IMR-90 (cell line): ENCODE measurements at regions not wholly inside any gene's neighbourhood (a gene's known extent, or its start where the extent isn't known, plus 50 kb on each side); places are given as distances from the start of the nearest gene placed in this dataset.

Experiments used
- ATAC-seq: fragments of 200-7000 bp; cut with Tn5 transposase; 2 replicates; pipeline ENCODE4 v1.9.1; 2020; ENCODE audit warnings: low read depth, mild to moderate bottlenecking, moderate library complexity
- BruUV-seq: library from RNA; stranded (reverse); fragments of 400-500 nt; replicated peaks from 2 replicates; lab custom pipeline; 2021; lab: Mats Ljungman, UMichigan
- CTCF ChIA-PET: fragments of 300-600 bp; formaldehyde crosslinking; extraction: SDS; loops from one replicate; lab custom pipeline; 2021; ENCODE audit warnings: antibody characterized with exemption; lab: Yijun Ruan, JAX
- POLR2A ChIA-PET: fragments of 300-600 bp; sonication (Branson Sonifier 250); formaldehyde crosslinking; loops from one replicate; lab custom pipeline; 2022; ENCODE audit warnings: antibody characterized with exemption; ENCODE audit not compliant: unreplicated experiment; lab: Charles Lee
- DNase-seq: peaks from one replicate; pipeline ENCODE4 v3.0.0; 2013
- H2AFZ ChIP-seq: replicated peaks from 2 replicates; pipeline ENCODE3; 2013; ENCODE audit warnings: low read length, mild to moderate bottlenecking; ENCODE audit not compliant: poor library complexity
- H2AK5ac ChIP-seq: 2 replicates; pipeline ENCODE4 v1.6.1; 2013; ENCODE audit warnings: low read depth, low read length, inconsistent platforms
- H2AK9ac ChIP-seq: replicated peaks from 2 replicates; pipeline ENCODE3; 2013; ENCODE audit warnings: mild to moderate bottlenecking, low read depth, low read length, moderate library complexity; ENCODE audit not compliant: poor library complexity
- H2BK120ac ChIP-seq: 2 replicates; pipeline ENCODE4 v1.6.1; 2013; ENCODE audit warnings: low read depth, low read length, inconsistent platforms
- H2BK15ac ChIP-seq: 3 replicates; pipeline ENCODE4 v1.6.1; 2013; ENCODE audit warnings: low read depth, low read length, inconsistent platforms
- H2BK20ac ChIP-seq: 2 replicates; pipeline ENCODE4 v1.6.1; 2013; ENCODE audit warnings: low read depth, mild to moderate bottlenecking, inconsistent platforms, low read length, moderate library complexity
- H2BK5ac ChIP-seq: 2 replicates; pipeline ENCODE4 v1.6.1; 2013; ENCODE audit warnings: mild to moderate bottlenecking, low read depth, low read length, inconsistent platforms; ENCODE audit not compliant: poor library complexity, severe bottlenecking
- H3K14ac ChIP-seq: replicated peaks from 2 replicates; pipeline ENCODE4 v1.6.1; 2013; ENCODE audit warnings: low read depth, low read length, inconsistent platforms
- H3K18ac ChIP-seq: 2 replicates; pipeline ENCODE4 v1.6.1; 2013; ENCODE audit warnings: low read depth, low read length, control low read depth
- H3K23ac ChIP-seq: 2 replicates; pipeline ENCODE4 v1.6.1; 2013; ENCODE audit warnings: low read depth, low read length, inconsistent platforms
- H3K27ac ChIP-seq: 2 replicates; pipeline ENCODE4 v1.5.1; 2013; ENCODE audit warnings: mild to moderate bottlenecking, control low read depth, low read length; ENCODE audit not compliant: insufficient read depth
- H3K27me3 ChIP-seq: 2 replicates; pipeline ENCODE4 v1.6.1; 2013; ENCODE audit warnings: low read length; ENCODE audit not compliant: control insufficient read depth, insufficient read depth
- H3K36me3 ChIP-seq: 2 replicates; pipeline ENCODE4 v1.6.1; 2013; ENCODE audit warnings: low read length, mixed read lengths; ENCODE audit not compliant: control insufficient read depth, insufficient read depth
- H3K4ac ChIP-seq: 2 replicates; pipeline ENCODE4 v1.6.1; 2013; ENCODE audit warnings: low read depth, low read length, inconsistent platforms
- H3K4me1 ChIP-seq: 2 replicates; pipeline ENCODE4 v1.6.1; 2013; ENCODE audit warnings: low read length, mixed read lengths; ENCODE audit not compliant: control insufficient read depth, insufficient read depth
- H3K4me2 ChIP-seq: 2 replicates; pipeline ENCODE4 v1.6.1; 2013; ENCODE audit warnings: low read depth, mild to moderate bottlenecking, control low read depth, low read length, moderate library complexity
- H3K4me3 ChIP-seq: 2 replicates; pipeline ENCODE4 v1.5.1; 2013; ENCODE audit warnings: low read depth, mild to moderate bottlenecking, control low read depth, low read length, moderate library complexity; ENCODE audit not compliant: insufficient read depth
- H3K56ac ChIP-seq: 2 replicates; pipeline ENCODE4 v1.6.1; 2013; ENCODE audit warnings: low read length, inconsistent platforms; ENCODE audit not compliant: insufficient read depth; ENCODE audit errors: extremely low read depth
- H3K79me1 ChIP-seq, 2 experiments: 2 replicates each; pipeline ENCODE4 v1.6.1; 2013; ENCODE audit warnings: low read length in 2 of 2, inconsistent platforms in 1 of 2, low read depth in 1 of 2
- H3K9ac ChIP-seq: 2 replicates; pipeline ENCODE4 v1.6.1; 2013; ENCODE audit warnings: low read depth, low read length, control low read depth
- H3K9me1 ChIP-seq: 2 replicates; pipeline ENCODE4 v1.6.1; 2013; ENCODE audit warnings: low read length, inconsistent platforms; ENCODE audit not compliant: insufficient read depth
- H3K9me3 ChIP-seq: 2 replicates; pipeline ENCODE4 v1.6.1; 2013; ENCODE audit warnings: low read length; ENCODE audit not compliant: control insufficient read depth, insufficient read depth
- H4K20me1 ChIP-seq: 2 replicates; pipeline ENCODE4 v1.6.1; 2013; ENCODE audit warnings: low read length, inconsistent platforms; ENCODE audit not compliant: insufficient read depth
- H4K5ac ChIP-seq: 2 replicates; pipeline ENCODE4 v1.6.1; 2013; ENCODE audit warnings: mild to moderate bottlenecking, low read depth, low read length, control low read depth
- H4K8ac ChIP-seq, 2 experiments: 2 replicates each; pipeline ENCODE4 v1.6.1; 2013; ENCODE audit warnings: low read depth in 2 of 2, low read length in 2 of 2, control low read depth in 1 of 2, inconsistent platforms in 1 of 2
- H4K91ac ChIP-seq: 2 replicates; pipeline ENCODE4 v1.6.1; 2013; ENCODE audit warnings: low read depth, low read length, inconsistent platforms; ENCODE audit not compliant: insufficient read depth
- CHD1 ChIP-seq: IDR thresholded peaks from 2 replicates; pipeline ENCODE4 v1.6.1; 2012; ENCODE audit warnings: low read depth, low read length, improper control_type of control experiment
- NFE2L2 ChIP-seq: fragments of 150-350 bp; IDR thresholded peaks from 2 replicates; pipeline ENCODE4 v1.6.1; 2016; ENCODE audit warnings: low read depth, mild to moderate bottlenecking, low read length
- RAD21 ChIP-seq: IDR thresholded peaks from 2 replicates; pipeline ENCODE4 v1.6.1; 2012; ENCODE audit warnings: low read length, improper control_type of control experiment
- WGBS, 2 experiments: methylation state at CpG; one replicate each; pipeline versions ENCODE4 v1.1.5 to v1.1.7; 2013; ENCODE audit warnings: missing lambda C conversion rate in 2 of 2; ENCODE audit not compliant: insufficient read length in 1 of 2; ENCODE audit errors: extremely low coverage in 2 of 2; 5-methylcytosine and 5-hydroxymethylcytosine counted together
- dilution Hi-C: fragments of 300-500 bp; cut with HindIII; formaldehyde crosslinking; loops from one replicate; pipeline ENCODE4 v1.14.3; 2018; ENCODE audit warnings: low sequenced_read_pairs; ENCODE audit not compliant: unreplicated experiment
- in situ Hi-C: fragments of 300-500 bp; cut with MboI; formaldehyde crosslinking; loops from 3 replicates; pipeline ENCODE4 v1.14.3; 2019; ENCODE audit warnings: low sequenced_read_pairs, inconsistent platforms, mixed read lengths
- intact Hi-C: fragments of 100-400 bp; cut with micrococcal nuclease; formaldehyde crosslinking; loops from 2 replicates; pipeline ENCODE4 v1.10.0; 2022
- TF ChIP-seq, protein P1 (sequence below): fragments of 150-350 bp; IDR thresholded peaks from 2 replicates; pipeline ENCODE4 v1.6.1; 2017; ENCODE audit warnings: mild to moderate bottlenecking, antibody characterized with exemption, low read length, low read depth
- TF ChIP-seq, protein P2 (sequence below): conservative IDR thresholded peaks from 2 replicates; pipeline ENCODE4 v1.5.1; 2012; ENCODE audit warnings: mild to moderate bottlenecking, low read depth, low read length, improper control_type of control experiment

GRCh38 chr12:125259178-125259867 is 194.1 kb downstream of the AACS start:
- no peaks in the 10 kb centered on the region for H3K4me1 ChIP-seq
- H2BK120ac ChIP-seq: no peak overlapping the region
- H3K27ac ChIP-seq: no peak overlapping the region
- no peak overlapping the region for H4K5ac ChIP-seq
- H3K9me1 ChIP-seq: no peaks in the 10 kb centered on the region
- H3K36me3 ChIP-seq: no peaks in the 10 kb centered on the region
- no peak for ATAC-seq
- TF ChIP-seq, protein P1, sequence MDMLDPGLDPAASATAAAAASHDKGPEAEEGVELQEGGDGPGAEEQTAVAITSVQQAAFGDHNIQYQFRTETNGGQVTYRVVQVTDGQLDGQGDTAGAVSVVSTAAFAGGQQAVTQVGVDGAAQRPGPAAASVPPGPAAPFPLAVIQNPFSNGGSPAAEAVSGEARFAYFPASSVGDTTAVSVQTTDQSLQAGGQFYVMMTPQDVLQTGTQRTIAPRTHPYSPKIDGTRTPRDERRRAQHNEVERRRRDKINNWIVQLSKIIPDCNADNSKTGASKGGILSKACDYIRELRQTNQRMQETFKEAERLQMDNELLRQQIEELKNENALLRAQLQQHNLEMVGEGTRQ: no peak
- TF ChIP-seq, protein P2, sequence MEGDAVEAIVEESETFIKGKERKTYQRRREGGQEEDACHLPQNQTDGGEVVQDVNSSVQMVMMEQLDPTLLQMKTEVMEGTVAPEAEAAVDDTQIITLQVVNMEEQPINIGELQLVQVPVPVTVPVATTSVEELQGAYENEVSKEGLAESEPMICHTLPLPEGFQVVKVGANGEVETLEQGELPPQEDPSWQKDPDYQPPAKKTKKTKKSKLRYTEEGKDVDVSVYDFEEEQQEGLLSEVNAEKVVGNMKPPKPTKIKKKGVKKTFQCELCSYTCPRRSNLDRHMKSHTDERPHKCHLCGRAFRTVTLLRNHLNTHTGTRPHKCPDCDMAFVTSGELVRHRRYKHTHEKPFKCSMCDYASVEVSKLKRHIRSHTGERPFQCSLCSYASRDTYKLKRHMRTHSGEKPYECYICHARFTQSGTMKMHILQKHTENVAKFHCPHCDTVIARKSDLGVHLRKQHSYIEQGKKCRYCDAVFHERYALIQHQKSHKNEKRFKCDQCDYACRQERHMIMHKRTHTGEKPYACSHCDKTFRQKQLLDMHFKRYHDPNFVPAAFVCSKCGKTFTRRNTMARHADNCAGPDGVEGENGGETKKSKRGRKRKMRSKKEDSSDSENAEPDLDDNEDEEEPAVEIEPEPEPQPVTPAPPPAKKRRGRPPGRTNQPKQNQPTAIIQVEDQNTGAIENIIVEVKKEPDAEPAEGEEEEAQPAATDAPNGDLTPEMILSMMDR: no peak
- TF ChIP-seq CHD1 (no peak), RAD21 (no peak), NFE2L2 (no peak)
- CTCF ChIA-PET: no interaction called here
- intact Hi-C loops: no loop called here
- H3K18ac ChIP-seq: no peak overlapping the region
- no peaks in the 10 kb centered on the region for H3K79me1 ChIP-seq
- H4K8ac ChIP-seq: no peak overlapping the region
- 50% methylated on average over 1 of the region's 15 CpGs; no CpG with 5 or more reads in 1 of the 2 experiments for WGBS, 2 experiments
- no peak overlapping the region for H2AK9ac ChIP-seq
- H3K23ac ChIP-seq: no peak overlapping the region
- H3K14ac ChIP-seq: no peak overlapping the region
- no peaks in the 10 kb centered on the region for H4K20me1 ChIP-seq
- no peak overlapping the region for H2AFZ ChIP-seq
- H3K4ac ChIP-seq: no peak overlapping the region
- in situ Hi-C loops: no loop called here
- no peaks in the 10 kb centered on the region for H3K27me3 ChIP-seq
- no peak overlapping the region for H3K9ac ChIP-seq
- no peak overlapping the region for H3K4me3 ChIP-seq
- H2AK5ac ChIP-seq: no peak overlapping the region
- BruUV-seq: no TSS peak
- H3K4me2 ChIP-seq: no peak overlapping the region
- H3K9me3 ChIP-seq: peaks cover 9% of the 10 kb centered on the region; the same call in 1 of the 2 replicates
- no peak overlapping the region for H2BK20ac ChIP-seq
- dilution Hi-C loops: no loop called here
- H2BK5ac ChIP-seq: no peak overlapping the region
- DNase-seq: no peak
- POLR2A ChIA-PET: no interaction called here
- no peak overlapping the region for H2BK15ac ChIP-seq
- no peak overlapping the region for H4K91ac ChIP-seq
- H3K56ac ChIP-seq: no peak overlapping the region
